KMS-11 (cell line): ENCODE measurements at regions not wholly inside any gene's neighbourhood (a gene's known extent, or its start where the extent isn't known, plus 50 kb on each side); places are given as distances from the start of the nearest gene placed in this dataset.

Experiments used
- H2AFZ ChIP-seq: fragments of 200-600 bp; sonication (generic); 2 replicates; pipeline ENCODE4 v1.6.1; 2016; ENCODE audit warnings: antibody characterized with exemption, mixed run types, low read depth
- H3K27ac ChIP-seq: fragments of 200-600 bp; sonication (generic); 2 replicates; pipeline ENCODE4 v1.6.1; 2016; ENCODE audit warnings: mild to moderate bottlenecking, mixed run types
- H3K27me3 ChIP-seq: fragments of 200-600 bp; sonication (generic); 2 replicates; pipeline ENCODE4 v1.6.1; 2017; ENCODE audit warnings: mild to moderate bottlenecking, low read depth, mixed run types, moderate library complexity; ENCODE audit not compliant: insufficient read depth
- H3K36me3 ChIP-seq: fragments of 200-600 bp; sonication (generic); 2 replicates; pipeline ENCODE4 v1.6.1; 2017; ENCODE audit warnings: mild to moderate bottlenecking, mixed run types; ENCODE audit not compliant: insufficient read depth
- H3K4me1 ChIP-seq: fragments of 200-600 bp; sonication (generic); 2 replicates; pipeline ENCODE4 v1.6.1; 2016; ENCODE audit warnings: mild to moderate bottlenecking, low read depth, mixed run types; ENCODE audit not compliant: poor library complexity, severe bottlenecking
- H3K4me2 ChIP-seq: fragments of 200-600 bp; sonication (generic); 2 replicates; pipeline ENCODE4 v1.7.0; 2016; ENCODE audit warnings: mild to moderate bottlenecking, mixed run types
- H3K4me3 ChIP-seq: fragments of 200-600 bp; sonication (generic); IDR thresholded peaks from 2 replicates; pipeline ENCODE4 v1.6.1; 2017; ENCODE audit warnings: low read depth, low read length, mixed read lengths; ENCODE audit not compliant: insufficient read depth
- H3K79me2 ChIP-seq: fragments of 200-600 bp; sonication (generic); 2 replicates; pipeline ENCODE4 v1.6.1; 2016; ENCODE audit warnings: low read depth, mixed run types; ENCODE audit not compliant: insufficient read depth
- H3K9ac ChIP-seq: fragments of 200-600 bp; sonication (generic); 2 replicates; pipeline ENCODE4 v1.6.1; 2016; ENCODE audit warnings: mild to moderate bottlenecking, mixed run types
- H4K20me1 ChIP-seq: fragments of 200-600 bp; sonication (generic); 2 replicates; pipeline ENCODE4 v1.6.1; 2016; ENCODE audit warnings: mild to moderate bottlenecking, mixed run types; ENCODE audit not compliant: insufficient read depth
- CTCF ChIP-seq: fragments of 200-600 bp; sonication (generic); conservative IDR thresholded peaks from 2 replicates; pipeline ENCODE4 v1.6.1; 2017; ENCODE audit warnings: low read depth, mild to moderate bottlenecking, antibody characterized with exemption, low read length, moderate library complexity, mixed read lengths

- H3K4me3 ChIP-seq: no peak overlapping the region
- H3K79me2 ChIP-seq: no peaks in the 10 kb centered on the region
- no peaks in the 10 kb centered on the region for H3K4me1 ChIP-seq
- H2AFZ ChIP-seq: no peak overlapping the region
- H4K20me1 ChIP-seq: no peaks in the 10 kb centered on the region
- no peaks in the 10 kb centered on the region for H3K36me3 ChIP-seq
- no peak overlapping the region for H3K9ac ChIP-seq
- H3K27me3 ChIP-seq: no peaks in the 10 kb centered on the region
- H3K4me2 ChIP-seq: no peak overlapping the region
- no peak for TF ChIP-seq CTCF
- no peak overlapping the region for H3K27ac ChIP-seq
Measured at GRCh38 chr13:78841358-78841963, 182.5 kb upstream of the OBI1 start.

GRCh38 chr13:78836238-78836784 is 177.4 kb upstream of the OBI1 start:
- Histone ChIP-seq H3K27me3 (no peaks in the 10 kb centered on the region), H4K20me1 (no peaks in the 10 kb centered on the region), H2AFZ (no peak overlapping the region), H3K36me3 (no peaks in the 10 kb centered on the region), H3K27ac (no peak overlapping the region), H3K4me1 (no peaks in the 10 kb centered on the region), H3K79me2 (no peaks in the 10 kb centered on the region), H3K9ac (no peak overlapping the region), H3K4me2 (no peak overlapping the region), H3K4me3 (no peak overlapping the region)
- no peak for TF ChIP-seq CTCF

- TF ChIP-seq CTCF: no peak
- no peak overlapping the region for H3K27ac ChIP-seq
- no peaks in the 10 kb centered on the region for H4K20me1 ChIP-seq
Measured at GRCh38 chr13:78832461-78832860, 173.5 kb upstream of the OBI1 start.

GRCh38 chr13:78830508-78830907 is 171.6 kb upstream of the OBI1 start:
- no peaks in the 10 kb centered on the region for H3K27me3 ChIP-seq
- no peak overlapping the region for H3K27ac ChIP-seq
- no peak for TF ChIP-seq CTCF
- H4K20me1 ChIP-seq: no peaks in the 10 kb centered on the region
- H3K36me3 ChIP-seq: no peaks in the 10 kb centered on the region
- no peak overlapping the region for H3K9ac ChIP-seq
- H2AFZ ChIP-seq: no peak overlapping the region
- H3K4me2 ChIP-seq: no peak overlapping the region
- H3K79me2 ChIP-seq: no peaks in the 10 kb centered on the region
- H3K4me3 ChIP-seq: no peak overlapping the region
- H3K4me1 ChIP-seq: no peaks in the 10 kb centered on the region

More at GRCh38 chr13:78832461-78832860, 173.5 kb upstream of the OBI1 start:
- no peaks in the 10 kb centered on the region for H3K36me3 ChIP-seq
- H3K79me2 ChIP-seq: no peaks in the 10 kb centered on the region
- H3K9ac ChIP-seq: no peak overlapping the region
- H3K4me3 ChIP-seq: no peak overlapping the region
- no peak overlapping the region for H3K4me2 ChIP-seq
- no peaks in the 10 kb centered on the region for H3K27me3 ChIP-seq
- H2AFZ ChIP-seq: no peak overlapping the region
- no peaks in the 10 kb centered on the region for H3K4me1 ChIP-seq
